ENCODE measurements at regions not wholly inside any gene's neighbourhood (a gene's known extent, or its start where the extent isn't known, plus 50 kb on each side); places are given as distances from the start of the nearest gene placed in this dataset.

DNA sequence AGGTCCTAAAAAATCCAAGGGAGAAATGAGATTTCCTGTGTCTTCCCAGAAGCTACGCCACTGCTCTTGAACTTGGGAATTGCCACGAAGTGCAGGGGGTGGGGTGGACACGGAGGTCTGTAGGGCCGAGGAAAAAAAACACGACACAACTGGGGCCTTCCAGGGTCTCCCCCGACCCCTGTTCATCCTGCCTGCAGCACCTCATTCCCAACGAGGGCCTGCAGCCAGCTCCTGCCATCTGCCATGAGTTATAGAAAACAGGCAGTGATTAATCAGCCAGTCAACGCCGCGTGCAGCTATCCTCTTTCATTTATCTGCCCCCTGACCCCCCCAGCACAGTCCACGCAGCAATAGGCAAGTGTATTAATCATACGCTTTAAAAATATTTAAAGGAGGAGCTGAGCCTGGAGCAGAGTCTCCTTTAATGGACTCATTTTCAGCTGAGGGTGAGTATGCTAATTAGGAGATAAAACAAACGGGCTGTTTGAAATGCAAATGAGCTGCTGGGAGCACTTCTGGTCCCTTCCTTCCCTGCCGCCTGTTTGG is 209.9 kb downstream of the TFCP2L1 start:
- no peak for DNase-seq (ENCODE audit: low read depth)

DNA sequence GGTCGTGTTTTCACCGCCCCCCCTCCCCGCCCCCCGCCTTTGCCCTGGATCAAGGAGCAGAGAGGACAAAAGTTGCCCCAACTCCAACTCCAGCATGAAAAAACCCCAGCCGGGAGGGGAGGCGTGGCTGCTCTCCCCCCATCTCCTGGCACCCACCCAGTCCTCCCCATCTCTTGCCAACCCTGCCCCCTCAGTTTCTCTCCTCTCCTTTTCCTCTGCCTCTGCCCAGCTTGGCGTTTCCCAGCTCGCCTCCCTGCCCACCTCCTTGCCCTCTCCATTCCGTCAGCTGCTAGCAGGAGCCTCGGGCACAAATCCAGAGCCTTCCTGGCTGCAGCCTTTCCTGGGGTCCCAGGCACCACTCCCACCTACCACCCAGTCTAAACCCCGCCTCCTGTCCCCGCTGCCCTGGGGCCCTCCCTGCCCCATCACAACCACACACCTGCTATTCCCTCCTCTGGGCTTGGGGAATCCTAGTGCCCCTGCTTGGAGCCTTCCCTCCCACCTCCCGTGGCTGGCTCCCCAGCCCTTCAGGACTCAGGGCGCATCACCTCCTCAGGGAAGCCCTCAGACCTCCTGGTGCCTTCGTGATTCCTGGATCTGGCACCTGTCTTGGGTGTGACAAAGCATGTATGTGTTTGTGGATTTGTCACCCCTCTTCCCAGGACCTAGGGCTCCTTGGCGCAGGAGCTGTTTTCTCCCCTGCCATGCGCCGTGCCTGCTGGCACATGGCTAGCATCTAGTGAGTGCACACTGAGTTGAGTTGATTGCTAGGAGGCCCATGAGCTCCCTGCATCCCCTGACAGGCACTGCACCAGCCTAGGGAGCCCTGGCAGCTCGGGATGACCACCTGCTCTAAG is 209.1 kb downstream of the TFCP2L1 start:
- DNase-seq (ENCODE audit: low read depth), result no peak

DNA sequence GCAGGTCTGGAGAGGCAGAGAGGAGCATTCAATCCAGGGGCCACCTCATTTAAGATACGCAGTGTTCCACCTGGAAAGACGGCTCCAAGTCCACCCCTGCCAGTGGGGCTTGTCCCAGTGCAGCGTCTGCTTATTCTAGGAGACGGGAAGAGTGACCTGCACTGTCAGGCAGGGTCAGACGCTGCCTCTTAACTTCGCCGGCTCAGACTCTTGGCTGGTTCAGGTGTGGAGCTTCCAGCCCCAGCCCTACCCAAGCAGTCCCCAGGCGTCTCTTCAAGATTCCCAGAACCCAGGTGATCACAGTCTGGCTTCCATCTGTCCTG is 208.5 kb downstream of the TFCP2L1 start:
- no peak for DNase-seq (ENCODE audit: low read depth)

DNA sequence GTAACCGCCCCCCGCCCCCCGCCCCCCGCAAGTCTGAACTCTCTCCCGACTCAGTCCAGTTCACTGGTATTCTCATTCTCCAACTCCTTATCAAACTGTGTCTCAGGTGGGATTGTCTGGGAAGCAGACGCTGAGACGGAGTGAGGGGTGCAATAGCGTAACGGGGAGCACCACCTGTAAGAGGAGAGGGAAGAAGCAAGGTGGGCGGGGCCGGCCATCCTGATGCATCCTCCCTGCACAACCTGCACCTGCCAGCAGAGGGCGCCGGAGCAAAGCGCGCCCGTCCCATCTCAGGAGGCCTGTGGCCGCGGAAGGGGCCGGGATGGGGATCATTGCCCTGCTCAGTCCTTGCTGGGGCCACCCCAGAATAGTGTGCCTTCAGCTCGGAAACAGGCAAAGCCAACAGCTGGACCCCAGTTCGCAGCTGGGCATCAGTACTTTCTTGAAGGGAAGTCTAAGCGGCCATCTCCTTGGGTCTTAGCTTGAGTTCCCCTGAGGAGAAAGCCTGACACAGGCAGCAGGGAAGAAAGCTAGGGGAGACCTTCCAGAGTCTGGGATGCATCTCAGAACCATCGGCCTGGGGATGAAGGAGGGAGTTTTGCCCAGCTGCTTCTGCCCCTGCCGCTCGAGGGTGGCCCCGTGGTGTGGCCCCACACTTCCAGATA is 208.0 kb downstream of the TFCP2L1 start:
- peak; percentile 7 for DNase-seq (ENCODE audit: low read depth)

DNA sequence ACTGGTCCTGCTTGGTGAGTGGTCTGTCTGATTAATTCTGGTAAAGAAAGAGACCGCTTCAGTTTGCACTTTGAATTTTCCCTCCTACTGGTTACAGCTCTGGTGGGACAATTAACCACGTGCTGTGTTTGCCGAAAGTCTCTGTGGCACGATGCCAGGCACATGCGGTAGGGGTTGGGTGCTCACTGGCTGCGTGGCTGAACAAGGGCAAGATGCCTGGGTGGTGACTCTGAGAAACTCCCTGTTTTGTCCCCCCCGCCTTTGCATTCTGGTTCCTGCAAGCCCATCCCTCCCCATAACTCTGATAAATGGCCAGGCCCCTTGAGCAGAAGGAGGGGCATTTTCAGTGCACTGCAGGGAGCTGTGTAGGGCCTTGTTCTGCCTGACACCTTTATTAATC is 206.1 kb downstream of the TFCP2L1 start:
- DNase-seq (ENCODE audit: low read depth), result no peak

DNA sequence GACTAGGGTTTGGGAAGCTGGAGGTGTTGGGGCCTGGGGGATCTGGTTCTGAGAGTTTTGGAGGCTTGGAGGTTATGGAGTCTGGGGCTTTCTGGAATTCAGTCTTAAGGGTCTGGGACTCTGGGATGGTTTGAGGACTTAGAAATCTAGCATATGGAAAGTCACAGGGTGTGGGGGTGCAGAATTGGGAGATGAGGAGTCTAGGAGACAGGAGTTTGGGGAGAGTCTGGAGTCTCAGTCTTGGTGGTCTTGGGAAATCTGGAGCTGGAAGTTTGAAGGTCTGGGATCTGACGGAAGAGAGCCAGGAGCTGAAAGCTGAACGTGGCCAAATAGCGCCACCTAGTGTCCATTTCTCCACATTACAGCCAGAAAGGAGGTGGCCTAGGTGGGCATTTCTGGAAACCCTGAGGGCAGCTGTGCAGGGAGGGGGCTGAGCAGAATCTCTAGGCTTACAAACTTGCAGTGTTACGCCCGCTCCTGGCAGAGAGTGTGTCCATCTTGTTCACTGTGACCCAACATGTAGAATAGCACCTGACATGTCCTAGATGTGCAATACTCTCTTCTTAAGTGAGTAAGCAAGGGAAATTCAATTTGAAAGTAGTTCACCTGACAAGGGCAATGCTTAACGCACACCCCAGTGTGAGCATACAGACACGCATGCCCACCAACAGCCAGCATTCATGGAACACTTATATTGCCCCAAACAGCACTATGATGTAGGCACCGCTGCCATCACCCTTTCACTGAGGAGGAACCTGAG is 204.8 kb downstream of the TFCP2L1 start:
- DNase-seq (ENCODE audit: low read depth), result no peak

DNA sequence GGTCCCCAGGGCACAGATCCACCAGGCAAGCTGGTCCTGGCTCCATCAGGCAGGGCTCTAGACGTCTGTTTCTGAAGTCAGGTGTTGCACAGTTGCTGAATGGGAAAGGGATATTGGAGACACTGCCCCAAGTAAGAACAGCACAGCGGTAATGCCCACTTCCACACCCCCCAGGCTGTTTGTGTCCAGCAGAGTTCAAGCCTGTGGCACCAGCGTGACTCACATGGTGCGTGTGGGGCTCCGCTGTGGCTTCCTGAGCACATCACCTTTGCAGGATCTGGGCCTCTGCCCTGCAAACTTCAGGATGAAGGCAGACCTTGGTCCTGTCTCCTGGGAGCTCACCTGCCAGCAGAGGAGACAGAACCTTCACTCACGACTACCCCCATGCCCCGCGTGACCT is 203.3 kb downstream of the TFCP2L1 start:
- no peak for DNase-seq (ENCODE audit: low read depth)

DNA sequence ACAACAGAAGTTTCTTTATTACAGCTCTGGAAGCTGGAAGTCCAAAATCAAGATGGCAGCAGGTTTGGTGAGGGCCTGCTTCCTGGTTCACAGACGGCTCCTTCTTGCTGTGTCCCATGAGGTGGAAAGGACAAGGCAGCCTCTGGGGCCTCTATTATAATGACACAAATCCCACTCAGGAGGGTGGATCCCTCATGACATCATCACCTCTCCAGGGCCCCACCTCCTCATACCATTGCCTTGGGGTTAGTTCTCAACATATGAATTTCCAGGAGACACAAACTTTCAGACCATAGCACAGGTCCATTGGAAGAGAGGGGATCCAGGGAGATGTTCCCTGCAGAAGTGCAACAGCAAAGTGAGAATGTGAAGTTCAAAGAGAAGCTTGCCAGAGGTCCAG is 202.8 kb downstream of the TFCP2L1 start:
- DNase-seq (ENCODE audit: low read depth), result no peak

DNA sequence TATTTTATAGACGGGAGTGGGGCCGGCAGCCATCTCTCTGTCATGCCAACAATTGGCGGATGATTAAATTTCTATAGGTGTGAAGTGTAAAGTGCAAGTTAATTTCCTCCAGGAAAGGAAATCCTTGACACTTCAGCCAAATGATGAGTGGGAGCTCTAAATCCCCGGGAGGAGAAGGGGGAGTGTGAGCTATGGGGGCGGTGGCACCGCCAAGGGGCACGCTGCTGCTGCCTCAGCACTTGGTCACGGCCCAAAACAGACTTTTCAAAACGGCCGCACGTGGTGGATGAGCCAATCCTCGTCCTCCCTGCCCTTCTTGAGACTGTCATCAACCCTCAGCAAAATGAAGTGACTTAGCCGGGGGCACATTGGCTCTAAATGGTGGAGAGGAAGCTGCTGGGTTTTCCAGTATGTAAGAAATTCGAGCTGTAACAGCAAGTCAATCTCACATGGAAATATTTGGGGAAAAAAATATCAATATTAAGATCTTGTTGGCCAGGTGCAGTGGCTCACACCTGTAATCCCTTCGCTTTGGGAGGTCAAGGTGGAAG is 200.8 kb downstream of the TFCP2L1 start:
- DNase-seq (ENCODE audit: low read depth), result no peak

DNA sequence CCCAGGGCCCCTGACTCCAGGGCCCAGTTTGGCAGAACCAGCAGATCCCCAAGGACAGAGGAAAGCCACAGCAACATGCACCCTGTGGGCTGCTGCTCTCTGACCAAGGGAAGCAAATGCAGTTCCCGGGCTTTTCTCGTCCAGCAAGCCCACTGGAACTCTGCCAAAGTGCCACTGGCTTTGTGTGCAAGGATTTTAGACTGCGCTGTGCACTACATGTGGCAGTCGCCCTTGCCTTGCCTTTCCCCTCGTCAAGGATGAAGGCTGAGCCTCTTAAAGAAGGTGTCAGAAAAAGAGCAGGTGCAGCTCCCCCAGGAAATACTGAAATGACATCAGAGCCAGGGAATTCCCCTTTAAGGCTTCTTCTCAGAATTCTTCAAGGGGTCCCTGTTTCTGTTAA is 199.2 kb downstream of the TFCP2L1 start:
- no peak for DNase-seq (ENCODE audit: low read depth)

DNA sequence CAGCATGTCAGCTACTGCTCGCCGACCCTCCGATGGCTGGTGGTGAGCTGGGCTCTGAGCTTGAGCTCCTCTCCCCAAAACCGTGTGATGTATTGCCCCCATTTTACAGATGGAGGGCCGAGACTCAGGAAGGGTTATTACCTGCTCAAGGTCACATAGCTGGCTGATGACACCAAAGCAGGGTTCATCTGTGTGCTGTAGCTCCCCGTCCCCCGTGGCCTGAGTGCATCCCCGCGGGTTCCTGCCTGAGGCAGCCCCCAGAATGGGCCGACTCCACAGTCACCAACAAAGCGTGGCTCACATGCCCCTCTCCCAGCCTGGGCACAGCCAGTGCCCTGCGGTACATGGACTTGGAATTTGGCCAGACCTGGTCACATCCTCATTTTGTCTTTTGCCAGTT is 198.6 kb downstream of the TFCP2L1 start:
- DNase-seq (ENCODE audit: low read depth), result no peak

DNA sequence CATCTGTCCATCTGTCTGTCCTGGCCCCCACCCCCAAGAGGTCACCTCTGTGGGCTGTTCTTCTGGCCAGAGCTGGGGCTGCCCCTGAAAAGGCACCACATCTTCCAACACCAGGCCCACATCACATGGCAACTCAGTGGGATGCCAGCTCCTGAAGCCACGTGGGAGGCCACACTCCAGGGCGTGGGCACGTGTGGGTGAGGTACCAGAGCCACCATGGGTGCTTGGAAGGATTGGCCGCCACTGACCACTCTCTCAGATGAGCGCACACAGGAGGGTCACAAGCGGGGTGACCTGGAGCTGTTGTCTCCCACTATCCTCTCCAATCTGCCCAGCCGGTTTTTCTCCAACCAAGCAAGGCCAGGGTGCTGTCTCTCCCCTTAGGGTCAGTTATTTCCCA is 197.9 kb downstream of the TFCP2L1 start:
- no peak for DNase-seq (ENCODE audit: low read depth)

DNA sequence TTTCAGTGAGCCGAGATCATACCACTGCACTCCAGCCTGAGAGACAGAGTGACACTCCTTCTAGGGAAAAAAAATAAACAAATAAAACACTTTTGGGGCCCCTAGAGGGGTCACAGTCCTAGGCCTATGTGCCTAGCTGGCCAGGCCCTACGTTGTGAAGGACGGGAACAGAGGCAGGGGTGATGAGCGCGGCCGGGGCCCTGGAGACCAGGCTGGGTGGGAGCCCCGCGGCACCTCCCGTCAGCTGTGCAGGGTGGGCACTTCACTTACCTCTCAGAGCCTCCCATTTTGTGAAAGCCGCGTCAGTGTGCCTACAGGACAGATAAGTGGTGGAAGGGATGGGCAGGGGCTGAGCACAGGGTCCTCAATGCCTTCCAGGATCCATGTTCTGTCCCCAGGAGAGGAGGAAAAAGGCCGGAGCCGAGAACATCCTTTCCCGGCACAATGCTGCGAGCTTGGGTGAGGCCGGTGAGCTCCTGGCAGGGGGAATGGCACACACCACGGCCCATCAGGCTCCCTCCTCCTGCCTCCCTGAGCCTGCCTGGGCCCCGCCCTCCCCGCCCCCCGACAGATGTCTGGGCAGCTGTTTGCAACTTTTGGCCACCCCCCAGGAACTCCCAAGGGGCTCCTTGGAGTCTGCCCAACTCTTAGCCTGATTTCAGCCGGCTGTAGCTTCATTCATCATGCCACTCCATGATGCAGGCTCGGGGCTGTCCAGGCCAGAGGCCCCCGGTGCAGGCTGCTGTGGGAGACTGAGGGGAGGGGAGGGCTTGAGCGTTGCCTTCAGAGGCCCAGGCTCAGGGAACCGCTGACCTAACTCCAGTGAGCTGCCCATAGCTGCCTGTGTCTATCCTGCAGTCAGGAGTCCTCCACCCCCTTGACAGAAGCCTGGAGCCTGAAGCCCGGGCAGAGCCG is 196.5 kb downstream of the TFCP2L1 start:
- no peak for DNase-seq (ENCODE audit: low read depth)

DNA sequence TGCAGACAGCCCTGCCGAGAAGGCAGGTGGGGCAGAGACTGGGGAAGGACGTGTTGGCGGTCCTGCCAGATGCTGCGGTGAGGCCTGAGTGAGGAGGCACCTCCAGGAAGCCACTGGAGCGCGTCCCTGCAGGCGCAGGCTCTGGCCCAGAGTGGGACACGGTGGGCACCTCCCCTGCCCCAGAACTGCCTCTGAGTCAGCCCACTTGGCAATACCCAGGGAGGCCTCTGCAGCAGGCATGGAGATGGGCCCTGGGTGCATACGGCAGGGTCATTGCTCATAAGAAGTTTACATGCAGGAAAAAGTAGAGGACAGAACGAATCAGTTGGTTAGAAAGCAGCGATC is 195.9 kb downstream of the TFCP2L1 start:
- DNase-seq (ENCODE audit: low read depth), result no peak

DNA sequence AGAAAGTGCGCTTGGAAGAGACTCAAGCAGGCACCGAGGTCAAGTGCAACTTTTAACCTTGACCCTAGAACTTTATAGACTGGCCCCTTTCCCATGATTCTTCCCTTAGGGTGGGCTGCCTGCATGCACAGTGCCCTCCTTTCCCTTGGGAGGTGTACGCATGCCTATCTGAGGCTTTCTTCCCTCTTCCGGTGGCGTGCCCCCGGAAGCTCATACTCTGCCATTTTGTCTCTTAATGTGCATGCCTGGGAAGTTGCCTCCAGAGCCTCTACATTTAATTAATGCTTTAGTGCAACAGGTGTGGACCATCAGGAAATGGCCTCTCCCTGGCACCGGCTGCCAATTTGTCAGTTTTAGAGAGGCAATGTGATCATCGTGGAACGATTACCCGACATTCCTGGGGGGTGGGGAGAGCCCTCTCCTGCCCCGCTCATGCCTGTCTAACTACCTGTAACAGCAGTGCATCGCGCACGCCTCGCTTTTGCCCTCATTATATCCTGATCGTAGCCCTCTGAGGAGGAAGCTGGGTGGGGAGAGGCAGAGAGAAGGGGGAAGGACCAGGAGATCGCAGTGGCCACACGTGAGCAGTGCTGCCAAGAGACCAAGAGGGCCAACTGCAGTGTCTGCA is 194.8 kb downstream of the TFCP2L1 start:
- DNase-seq (ENCODE audit: low read depth), result no peak

DNA sequence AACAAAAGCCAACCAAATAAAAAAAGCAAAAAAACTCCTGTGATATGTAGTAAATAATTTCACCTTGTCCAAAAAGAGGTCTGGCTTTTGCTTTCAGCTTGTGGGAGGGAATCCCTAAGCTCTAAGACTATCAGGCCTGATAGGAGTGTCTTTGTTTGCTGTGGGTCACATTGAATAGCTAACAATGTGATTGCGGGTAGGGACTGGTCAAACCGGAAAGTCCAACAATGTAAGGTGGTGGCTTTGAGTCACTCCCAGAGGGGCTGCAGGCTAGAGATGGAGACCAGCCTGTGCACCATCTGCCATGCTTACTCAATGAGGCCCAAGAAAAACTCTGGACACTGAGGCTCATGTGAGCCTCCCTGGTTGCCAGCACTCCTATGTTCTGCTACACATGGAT is 192.9 kb downstream of the TFCP2L1 start:
- DNase-seq (ENCODE audit: low read depth), result no peak

DNA sequence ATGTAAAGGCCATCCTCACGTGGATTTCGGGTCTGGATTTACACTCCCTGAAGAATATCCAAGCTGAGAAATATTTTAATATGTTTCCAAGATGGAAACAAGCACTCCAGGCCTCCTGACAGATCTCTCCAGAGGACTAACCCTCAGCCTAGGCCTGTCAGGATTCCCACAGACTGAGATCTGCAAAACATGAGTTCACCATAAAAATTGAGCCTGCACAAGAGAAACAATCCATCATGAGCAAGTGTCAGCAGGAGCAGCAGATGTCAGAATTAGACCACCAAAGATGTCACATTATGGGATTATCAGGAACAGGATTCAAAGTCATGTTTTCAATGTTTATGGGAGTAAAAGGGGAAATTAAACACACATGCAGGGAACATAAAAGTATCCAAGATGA is 191.3 kb downstream of the TFCP2L1 start:
- DNase-seq (ENCODE audit: low read depth), result no peak

DNA sequence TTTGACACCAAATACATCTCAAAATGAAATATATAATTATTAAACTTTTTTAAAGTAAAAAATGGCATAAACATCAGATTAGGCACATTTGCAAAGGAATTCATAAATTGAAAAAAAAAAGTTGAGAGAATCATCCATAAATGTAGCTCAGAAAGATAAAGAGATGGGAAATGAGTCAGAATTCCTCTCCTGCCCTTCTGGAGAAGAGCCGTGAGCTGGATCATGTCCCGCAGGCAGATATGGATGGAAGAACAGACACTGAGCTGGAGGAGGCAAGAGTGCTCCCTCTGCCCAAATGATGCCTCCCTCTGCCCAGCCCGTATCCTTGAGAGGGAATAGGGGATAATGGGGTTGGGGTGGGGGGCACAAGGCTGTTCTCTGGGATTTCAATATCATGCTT is 190.9 kb downstream of the TFCP2L1 start:
- no peak for DNase-seq (ENCODE audit: low read depth)

DNA sequence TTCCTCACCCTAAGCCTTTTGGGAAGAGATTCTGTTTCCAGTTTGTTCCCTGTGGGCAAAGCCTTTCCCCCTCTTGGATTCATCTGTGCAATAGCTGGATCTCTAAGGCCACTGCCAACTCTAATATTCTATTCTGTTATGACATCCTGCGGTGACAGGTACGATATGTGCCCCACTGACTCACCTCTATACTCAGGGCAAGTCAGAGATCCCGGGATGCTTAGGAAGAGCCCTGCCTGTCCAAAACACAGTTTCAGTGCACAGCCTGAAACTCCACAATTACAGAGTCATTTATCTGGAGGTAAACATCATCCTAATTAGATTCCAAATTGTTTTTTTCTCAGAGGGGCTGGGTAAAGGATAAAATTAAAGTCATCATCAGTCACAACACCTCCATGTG is 190.2 kb downstream of the TFCP2L1 start:
- no peak for DNase-seq (ENCODE audit: low read depth)

DNA sequence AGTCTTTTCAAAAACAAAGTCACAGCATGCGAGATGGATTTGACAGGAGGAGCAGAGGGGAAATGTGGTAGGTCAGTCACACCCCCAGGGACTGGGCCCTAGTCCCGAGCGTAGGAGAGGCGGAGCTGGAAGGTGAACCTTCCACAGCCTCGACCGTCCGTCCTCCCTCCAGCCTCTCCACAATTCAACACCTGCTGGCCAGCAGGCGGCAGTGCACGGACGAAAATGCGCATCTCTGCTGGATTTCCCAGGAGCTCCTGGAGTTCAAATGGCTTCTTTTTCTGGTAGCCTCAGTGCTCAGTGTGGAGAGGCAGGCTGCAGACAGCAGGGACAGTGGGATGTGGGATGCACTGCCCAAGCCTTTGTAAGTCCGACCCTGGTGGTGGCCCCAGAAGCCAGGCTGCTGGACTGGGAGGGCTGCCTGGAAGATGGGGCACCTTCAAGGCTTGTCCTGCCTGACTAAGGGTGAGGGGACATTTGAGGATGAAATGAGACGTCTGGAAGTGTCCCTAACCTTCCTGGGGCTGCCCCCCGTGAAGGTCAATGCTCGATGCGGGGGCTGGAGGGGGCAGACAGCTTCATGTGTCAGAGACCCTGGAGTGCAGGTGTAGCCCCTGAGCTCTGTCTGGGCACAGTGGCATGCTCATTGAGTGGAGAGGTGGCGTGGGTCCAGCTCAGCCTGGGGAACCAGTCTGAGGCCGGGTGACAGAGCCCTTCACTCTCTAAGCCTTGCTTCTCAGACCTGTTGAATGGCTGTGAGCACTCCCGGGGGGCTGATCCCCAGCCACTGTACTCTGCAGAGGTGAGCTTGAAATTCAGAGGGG is 189.5 kb downstream of the TFCP2L1 start:
- DNase-seq (ENCODE audit: low read depth), result no peak
